ENCODE measurements at regions not wholly inside any gene's neighbourhood (a gene's known extent, or its start where the extent isn't known, plus 50 kb on each side); places are given as distances from the start of the nearest gene placed in this dataset.

- Mint-ChIP-seq H3K27ac (no peak overlapping the region), H3K9me3 (peaks cover 20 to 23% (median 21%) of the 10 kb centered on the region in 3 donors), H3K27me3 (no peaks in the 10 kb centered on the region), H3K4me3 (no peak overlapping the region), H3K36me3 (no peaks in the 10 kb centered on the region), H3K4me1 (no peaks in the 10 kb centered on the region)
- Histone ChIP-seq H3K27ac (ENCODE audit: low read length) (no peak overlapping the region), H3K9me3 (no peaks in the 10 kb centered on the region), H3K27me3 (replicated peaks in 1 of 2; ENCODE audit: control insufficient read depth in 2 of 2, extremely low read depth in 1 of 2, insufficient read depth in 2 of 2, low read length in 1 of 2) (no peaks in the 10 kb centered on the region), H3K4me3 (ENCODE audit: control insufficient read depth in 1 of 2, extremely low read depth in 1 of 2, low read length in 1 of 2) (no peak overlapping the region), H3K4me1 (ENCODE audit: control insufficient read depth in 1 of 2, extremely low read depth in 1 of 2, insufficient read depth in 2 of 2, low read length in 2 of 2) (no peaks in the 10 kb centered on the region), H3K36me3 (ENCODE audit: control insufficient read depth in 2 of 2, extremely low read depth in 1 of 2, insufficient read depth in 1 of 2, low read length in 1 of 2) (no peaks in the 10 kb centered on the region)
- POLR2A ChIA-PET: no interaction called here
- DNase-seq: no peak
- CTCF ChIA-PET: no interaction called here
- 80% methylated on average over 1 of the region's 4 CpGs for WGBS (ENCODE audit: insufficient coverage)
- ATAC-seq (replicated peaks in 1 of 4): no peak
Observed at GRCh38 chr6:48290595-48290994, 179.6 kb upstream of the PTCHD4 start.

- Histone ChIP-seq H3K4me1 (ENCODE audit: control insufficient read depth in 1 of 2, extremely low read depth in 1 of 2, insufficient read depth in 2 of 2, low read length in 2 of 2) (no peaks in the 10 kb centered on the region), H3K27ac (ENCODE audit: low read length) (no peak overlapping the region), H3K4me3 (ENCODE audit: control insufficient read depth in 1 of 2, extremely low read depth in 1 of 2, low read length in 1 of 2) (no peak overlapping the region), H3K9me3 (no peaks in the 10 kb centered on the region), H3K27me3 (replicated peaks in 1 of 2; ENCODE audit: control insufficient read depth in 2 of 2, extremely low read depth in 1 of 2, insufficient read depth in 2 of 2, low read length in 1 of 2) (no peaks in the 10 kb centered on the region), H3K36me3 (ENCODE audit: control insufficient read depth in 2 of 2, extremely low read depth in 1 of 2, insufficient read depth in 1 of 2, low read length in 1 of 2) (no peaks in the 10 kb centered on the region)
- no peaks in the 10 kb centered on the region for H3K4me1 Mint-ChIP-seq
- peaks cover 21 to 29% (median 24%) of the 10 kb centered on the region in 3 donors for H3K9me3 Mint-ChIP-seq
- ATAC-seq (replicated peaks in 1 of 4): no peak
- ChIA-PET POLR2A (no interaction called here), CTCF (no interaction called here)
- H3K27me3 Mint-ChIP-seq: no peaks in the 10 kb centered on the region
- no peak overlapping the region for H3K27ac Mint-ChIP-seq
- no peak overlapping the region for H3K4me3 Mint-ChIP-seq
- H3K36me3 Mint-ChIP-seq: no peaks in the 10 kb centered on the region
- no peak for DNase-seq
- WGBS (ENCODE audit: insufficient coverage): 75% methylated on average over 3 of the region's 5 CpGs
Observed at GRCh38 chr6:48289841-48290240, 178.8 kb upstream of the PTCHD4 start.

GRCh38 chr6:48281217-48281616 is 170.2 kb upstream of the PTCHD4 start:
- WGBS (ENCODE audit: insufficient coverage): no CpG with 5 or more reads among the region's 1 CpG
- H3K27me3 ChIP-seq (replicated peaks in 1 of 2; ENCODE audit: control insufficient read depth in 2 of 2, extremely low read depth in 1 of 2, insufficient read depth in 2 of 2, low read length in 1 of 2): no peaks in the 10 kb centered on the region
- peaks cover 3 to 11% (median 11%) of the 10 kb centered on the region in 3 donors for H3K9me3 Mint-ChIP-seq
- ChIA-PET POLR2A (no interaction called here), CTCF (no interaction called here)
- H3K9me3 ChIP-seq: no peaks in the 10 kb centered on the region
- H3K36me3 Mint-ChIP-seq: no peaks in the 10 kb centered on the region
- no peak overlapping the region for H3K4me3 Mint-ChIP-seq
- H3K4me1 Mint-ChIP-seq: no peaks in the 10 kb centered on the region
- no peaks in the 10 kb centered on the region for H3K27me3 Mint-ChIP-seq
- H3K36me3 ChIP-seq (ENCODE audit: control insufficient read depth in 2 of 2, extremely low read depth in 1 of 2, insufficient read depth in 1 of 2, low read length in 1 of 2): no peaks in the 10 kb centered on the region
- H3K4me3 ChIP-seq (ENCODE audit: control insufficient read depth in 1 of 2, extremely low read depth in 1 of 2, low read length in 1 of 2): no peak overlapping the region
- DNase-seq: no peak
- no peaks in the 10 kb centered on the region for H3K4me1 ChIP-seq (ENCODE audit: control insufficient read depth in 1 of 2, extremely low read depth in 1 of 2, insufficient read depth in 2 of 2, low read length in 2 of 2)
- no peak for ATAC-seq (replicated peaks in 1 of 4)
- no peak overlapping the region for H3K27ac ChIP-seq (ENCODE audit: low read length)
- no peak overlapping the region for H3K27ac Mint-ChIP-seq

GRCh38 chr6:48280035-48280620 is 169.1 kb upstream of the PTCHD4 start:
- Mint-ChIP-seq H3K9me3 (peaks cover 3 to 4% (median 3%) of the 10 kb centered on the region in 3 donors), H3K27ac (no peak overlapping the region)
- CTCF ChIA-PET: no interaction called here

GRCh38 chr6:48278261-48278660 is 167.3 kb upstream of the PTCHD4 start:
- CTCF ChIA-PET: no interaction called here
- no peak for DNase-seq
- Histone ChIP-seq H3K4me1 (ENCODE audit: control insufficient read depth in 1 of 2, extremely low read depth in 1 of 2, insufficient read depth in 2 of 2, low read length in 2 of 2) (no peaks in the 10 kb centered on the region), H3K27ac (ENCODE audit: low read length) (no peak overlapping the region), H3K36me3 (ENCODE audit: control insufficient read depth in 2 of 2, extremely low read depth in 1 of 2, insufficient read depth in 1 of 2, low read length in 1 of 2) (no peaks in the 10 kb centered on the region), H3K4me3 (ENCODE audit: control insufficient read depth in 1 of 2, extremely low read depth in 1 of 2, low read length in 1 of 2) (no peak overlapping the region), H3K9me3 (no peaks in the 10 kb centered on the region), H3K27me3 (replicated peaks in 1 of 2; ENCODE audit: control insufficient read depth in 2 of 2, extremely low read depth in 1 of 2, insufficient read depth in 2 of 2, low read length in 1 of 2) (no peaks in the 10 kb centered on the region)
- POLR2A ChIA-PET: no interaction called here
- Mint-ChIP-seq H3K27me3 (no peaks in the 10 kb centered on the region), H3K4me1 (no peaks in the 10 kb centered on the region), H3K36me3 (no peaks in the 10 kb centered on the region), H3K27ac (no peak overlapping the region), H3K9me3 (peaks cover 0 to 3% (median 3%) of the 10 kb centered on the region in 3 donors), H3K4me3 (no peak overlapping the region)
- ATAC-seq (replicated peaks in 1 of 4): no peak
- WGBS (ENCODE audit: insufficient coverage): no CpG with 5 or more reads among the region's 1 CpG

More at GRCh38 chr6:48280035-48280620, 169.1 kb upstream of the PTCHD4 start:
- no peak for DNase-seq
- H3K36me3 ChIP-seq (ENCODE audit: control insufficient read depth in 2 of 2, extremely low read depth in 1 of 2, insufficient read depth in 1 of 2, low read length in 1 of 2): no peaks in the 10 kb centered on the region
- WGBS (ENCODE audit: insufficient coverage): 60% methylated on average over 1 of the region's 1 CpG
- no peak overlapping the region for H3K27ac ChIP-seq (ENCODE audit: low read length)
- Mint-ChIP-seq H3K36me3 (no peaks in the 10 kb centered on the region), H3K4me3 (no peak overlapping the region), H3K4me1 (no peaks in the 10 kb centered on the region), H3K27me3 (no peaks in the 10 kb centered on the region)
- no peaks in the 10 kb centered on the region for H3K27me3 ChIP-seq (replicated peaks in 1 of 2; ENCODE audit: control insufficient read depth in 2 of 2, extremely low read depth in 1 of 2, insufficient read depth in 2 of 2, low read length in 1 of 2)
- POLR2A ChIA-PET: no interaction called here
- no peaks in the 10 kb centered on the region for H3K9me3 ChIP-seq
- ATAC-seq (replicated peaks in 1 of 4): no peak
- no peak overlapping the region for H3K4me3 ChIP-seq (ENCODE audit: control insufficient read depth in 1 of 2, extremely low read depth in 1 of 2, low read length in 1 of 2)
- H3K4me1 ChIP-seq (ENCODE audit: control insufficient read depth in 1 of 2, extremely low read depth in 1 of 2, insufficient read depth in 2 of 2, low read length in 2 of 2): no peaks in the 10 kb centered on the region

GRCh38 chr6:48272518-48272917 is 161.5 kb upstream of the PTCHD4 start:
- no peaks in the 10 kb centered on the region for H3K4me1 ChIP-seq (ENCODE audit: control insufficient read depth in 1 of 2, extremely low read depth in 1 of 2, insufficient read depth in 2 of 2, low read length in 2 of 2)
- ATAC-seq (replicated peaks in 1 of 4) (no peak), DNase-seq (no peak)
- ChIA-PET POLR2A (no interaction called here), CTCF (no interaction called here)
- H3K9me3 Mint-ChIP-seq: peaks cover 10 to 19% (median 14%) of the 10 kb centered on the region in 3 donors
- H3K27ac ChIP-seq (ENCODE audit: low read length): no peak overlapping the region
- no peaks in the 10 kb centered on the region for H3K27me3 Mint-ChIP-seq
- WGBS (ENCODE audit: insufficient coverage): no CpG with 5 or more reads among the region's 1 CpG
- no peaks in the 10 kb centered on the region for H3K27me3 ChIP-seq (replicated peaks in 1 of 2; ENCODE audit: control insufficient read depth in 2 of 2, extremely low read depth in 1 of 2, insufficient read depth in 2 of 2, low read length in 1 of 2)
- no peak overlapping the region for H3K4me3 Mint-ChIP-seq
- H3K27ac Mint-ChIP-seq: no peak overlapping the region
- H3K36me3 ChIP-seq (ENCODE audit: control insufficient read depth in 2 of 2, extremely low read depth in 1 of 2, insufficient read depth in 1 of 2, low read length in 1 of 2): no peaks in the 10 kb centered on the region
- no peaks in the 10 kb centered on the region for H3K4me1 Mint-ChIP-seq
- H3K9me3 ChIP-seq: no peaks in the 10 kb centered on the region
- H3K36me3 Mint-ChIP-seq: no peaks in the 10 kb centered on the region
- H3K4me3 ChIP-seq (ENCODE audit: control insufficient read depth in 1 of 2, extremely low read depth in 1 of 2, low read length in 1 of 2): no peak overlapping the region

GRCh38 chr6:48255094-48255493 is 144.1 kb upstream of the PTCHD4 start:
- DNase-seq: no peak
- Mint-ChIP-seq H3K27me3 (no peaks in the 10 kb centered on the region), H3K4me1 (no peaks in the 10 kb centered on the region), H3K4me3 (no peak overlapping the region), H3K27ac (no peak overlapping the region), H3K36me3 (no peaks in the 10 kb centered on the region), H3K9me3 (peaks cover 0 to 7% (median 2%) of the 10 kb centered on the region in 3 donors)
- no peaks in the 10 kb centered on the region for H3K27me3 ChIP-seq (replicated peaks in 1 of 2; ENCODE audit: control insufficient read depth in 2 of 2, extremely low read depth in 1 of 2, insufficient read depth in 2 of 2, low read length in 1 of 2)
- ChIA-PET CTCF (no interaction called here), POLR2A (no interaction called here)
- H3K4me1 ChIP-seq (ENCODE audit: control insufficient read depth in 1 of 2, extremely low read depth in 1 of 2, insufficient read depth in 2 of 2, low read length in 2 of 2): no peaks in the 10 kb centered on the region
- no peaks in the 10 kb centered on the region for H3K9me3 ChIP-seq
- no peak for ATAC-seq (replicated peaks in 1 of 4)
- WGBS (ENCODE audit: insufficient coverage): no CpG with 5 or more reads among the region's 3 CpGs
- no peaks in the 10 kb centered on the region for H3K36me3 ChIP-seq (ENCODE audit: control insufficient read depth in 2 of 2, extremely low read depth in 1 of 2, insufficient read depth in 1 of 2, low read length in 1 of 2)
- no peak overlapping the region for H3K27ac ChIP-seq (ENCODE audit: low read length)
- H3K4me3 ChIP-seq (ENCODE audit: control insufficient read depth in 1 of 2, extremely low read depth in 1 of 2, low read length in 1 of 2): no peak overlapping the region
